DMS114 treated with DMSO at 0.1 percent for 48 hours (cell line): ENCODE measurements at regions not wholly inside any gene's neighbourhood (a gene's known extent, or its start where the extent isn't known, plus 50 kb on each side); places are given as distances from the start of the nearest gene placed in this dataset.

Experiments
- DNase-seq: peaks from one replicate; lab custom pipeline; 2025; ENCODE audit not compliant: unreplicated experiment; lab: John Stamatoyannopoulos, UW

DNA sequence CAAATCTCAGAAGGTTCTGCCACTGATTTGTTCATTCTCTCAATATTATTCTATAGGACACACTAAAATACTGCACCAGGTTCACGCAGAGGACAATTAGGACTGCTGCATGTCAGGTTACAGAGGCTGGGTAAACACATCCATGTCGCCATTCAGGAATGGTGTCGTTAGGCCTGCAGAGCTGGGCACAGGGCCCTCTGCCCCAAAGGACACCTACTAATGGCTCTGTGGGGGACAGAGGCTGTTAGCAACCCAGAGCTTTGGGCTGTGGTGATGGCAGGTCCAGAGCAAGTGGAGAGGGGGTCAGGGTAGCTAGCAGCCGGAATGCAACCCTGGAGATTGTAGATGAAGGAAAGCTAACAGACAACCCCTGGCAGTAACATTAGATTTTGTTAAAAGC lies 115.9 kb downstream of the TTC32 start:
- no peak for DNase-seq

DNA sequence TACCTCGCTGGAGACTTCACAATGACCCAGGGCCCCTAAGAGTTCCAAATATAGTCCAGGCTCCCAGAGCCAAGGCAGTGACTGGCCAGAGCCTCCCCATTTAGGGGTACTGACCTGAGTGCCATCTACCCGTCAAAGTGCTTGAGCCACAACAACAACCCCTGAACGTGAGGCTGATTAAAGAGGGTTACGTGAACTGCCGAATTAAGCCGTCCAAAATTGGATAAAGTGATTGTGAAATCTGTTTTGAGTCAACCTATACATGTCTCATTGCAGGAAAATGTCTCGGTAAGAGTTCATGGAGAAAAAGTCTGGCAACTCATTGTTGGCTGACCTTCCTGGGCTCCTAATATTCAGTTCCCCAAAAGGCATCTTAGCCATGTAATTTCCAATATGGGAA lies 116.3 kb downstream of the TTC32 start:
- no peak for DNase-seq

- no peak for DNase-seq
Measured at GRCh38 chr2:19784456-19784855, 117.3 kb downstream of the TTC32 start.

DNA sequence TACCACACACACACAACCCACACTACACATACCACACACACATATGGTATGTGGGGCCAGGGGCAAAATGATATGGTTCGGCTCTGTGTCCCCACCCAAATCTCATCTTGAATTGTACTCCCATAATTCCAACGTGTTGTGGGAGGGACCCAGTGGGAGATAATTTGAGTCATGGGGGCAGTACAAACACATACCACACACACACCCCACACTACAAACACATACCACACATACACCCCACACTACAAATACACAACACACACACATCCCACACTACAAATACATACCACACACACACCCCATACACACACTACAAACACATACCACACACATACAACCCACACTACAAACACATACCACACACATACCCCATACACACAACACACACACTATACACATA lies 117.8 kb downstream of the TTC32 start:
- DNase-seq: no peak

- no peak for DNase-seq
Measured at GRCh38 chr2:19776941-19777514, 124.8 kb downstream of the TTC32 start.

GRCh38 chr2:19775838-19776237 lies 125.9 kb downstream of the TTC32 start:
- DNase-seq: no peak

DNA sequence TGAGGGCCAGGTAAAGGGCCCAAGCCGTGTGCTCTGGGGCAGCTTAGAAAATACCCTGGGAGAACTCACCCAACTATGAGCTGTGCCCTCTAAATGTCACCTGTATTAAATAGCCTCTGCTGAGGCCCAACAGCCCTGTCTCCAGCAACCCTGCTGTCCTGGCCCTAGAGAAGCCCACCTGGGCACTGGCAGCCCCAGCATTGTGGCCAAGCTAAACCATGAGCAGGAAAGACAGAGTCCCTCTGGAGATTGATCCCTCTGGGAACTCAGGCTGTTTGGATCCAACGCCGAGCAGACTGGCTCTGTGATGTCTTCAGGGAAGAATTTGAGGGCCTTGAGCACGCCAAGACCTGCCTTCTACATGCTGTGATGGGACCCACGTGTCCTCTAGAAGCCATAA lies 126.5 kb downstream of the TTC32 start:
- no peak for DNase-seq

- no peak for DNase-seq
Measured at GRCh38 chr2:19774805-19775176, 127.0 kb downstream of the TTC32 start.

GRCh38 chr2:19772981-19773380 lies 128.8 kb downstream of the TTC32 start:
- no peak for DNase-seq

- DNase-seq: no peak
Measured at GRCh38 chr2:19769513-19769912, 132.3 kb downstream of the TTC32 start.

GRCh38 chr2:19767899-19768298 lies 133.9 kb downstream of the TTC32 start:
- DNase-seq: no peak

- DNase-seq: no peak
Measured at GRCh38 chr2:19764998-19765397, 136.8 kb downstream of the TTC32 start.

DNA sequence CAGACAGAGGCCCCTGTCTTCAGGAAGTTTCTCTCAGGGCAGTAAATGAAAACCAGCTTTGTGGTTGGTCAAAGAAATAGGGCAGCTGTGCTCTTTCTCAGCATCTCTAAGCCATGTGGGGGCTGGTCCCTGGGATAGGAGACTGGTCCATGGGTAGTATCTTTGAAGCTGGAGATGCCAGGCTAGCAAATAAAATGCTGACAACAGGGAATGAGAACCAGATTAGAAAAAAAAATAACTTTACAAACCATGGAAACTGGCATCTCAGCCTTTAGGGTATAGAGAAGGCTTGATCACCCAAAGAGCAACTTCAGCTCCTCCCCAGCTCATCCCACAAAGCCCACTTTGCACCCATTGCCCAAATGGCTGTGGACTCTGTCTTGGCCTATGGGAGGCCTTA lies 138.1 kb downstream of the TTC32 start:
- DNase-seq: no peak

GRCh38 chr2:19762959-19763605 lies 138.7 kb downstream of the TTC32 start:
- no peak for DNase-seq

DNA sequence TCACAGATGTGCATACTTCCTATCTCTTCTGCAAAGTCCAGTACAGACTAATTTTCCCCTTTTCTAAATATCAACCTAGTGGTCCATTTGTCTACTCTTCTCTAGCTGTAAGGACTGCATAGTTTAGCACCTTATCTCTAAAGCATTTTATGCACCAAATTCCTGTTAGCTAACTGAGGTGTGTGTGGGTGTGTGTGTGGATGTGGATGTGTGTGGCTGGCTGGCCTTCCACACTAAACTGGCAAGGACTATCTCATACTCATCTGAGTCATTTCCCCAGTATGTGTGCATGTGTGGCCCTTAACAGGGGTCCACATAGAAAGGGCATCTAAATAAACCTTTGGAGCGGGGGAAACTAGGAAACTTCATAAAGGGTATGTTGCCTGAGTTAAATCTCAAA lies 139.6 kb downstream of the TTC32 start:
- no peak for DNase-seq

GRCh38 chr2:19759880-19760279 lies 141.9 kb downstream of the TTC32 start:
- DNase-seq: no peak

DNA sequence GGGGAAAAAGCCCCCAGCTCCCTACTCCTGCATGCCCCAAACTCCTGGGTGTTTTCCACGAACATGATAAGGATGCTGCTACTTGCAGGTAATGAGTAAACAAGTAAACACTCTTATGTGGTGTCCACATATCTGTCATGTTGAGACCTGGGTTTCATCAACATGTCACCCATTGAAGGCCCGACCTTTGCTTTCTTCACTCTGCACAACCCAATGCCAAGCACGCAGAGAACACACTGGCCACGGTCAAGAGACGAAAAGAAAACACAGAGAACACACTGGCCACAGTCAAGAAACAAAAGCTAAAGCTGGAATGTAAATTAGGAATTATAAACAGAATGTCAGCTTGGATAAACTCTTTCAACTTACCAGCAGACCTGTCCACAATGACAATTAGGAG lies 143.1 kb downstream of the TTC32 start:
- DNase-seq: no peak

GRCh38 chr2:19757586-19757985 lies 144.2 kb downstream of the TTC32 start:
- DNase-seq: no peak

GRCh38 chr2:19754907-19755306 lies 146.9 kb downstream of the TTC32 start:
- no peak for DNase-seq

DNA sequence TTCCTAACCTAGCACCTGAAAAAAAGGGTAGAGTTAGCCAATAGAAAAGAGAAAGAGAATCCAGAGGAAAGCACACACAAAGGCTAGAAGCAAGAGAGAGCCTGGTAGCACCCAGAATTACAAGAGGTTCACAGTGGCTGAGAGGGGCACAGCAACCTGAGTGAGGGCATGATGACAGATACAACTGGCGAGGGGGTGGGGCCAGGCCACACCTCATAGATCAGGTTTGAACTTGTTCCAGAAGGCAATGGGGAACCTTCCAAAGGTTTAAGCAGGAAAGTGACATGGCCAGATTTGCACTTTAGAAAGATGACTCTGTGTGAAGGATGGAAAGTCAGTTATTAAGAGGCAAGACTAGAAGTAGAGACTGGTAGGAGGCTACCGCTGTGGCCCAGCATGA lies 148.0 kb downstream of the TTC32 start:
- DNase-seq: no peak

GRCh38 chr2:19753314-19753713 lies 148.5 kb downstream of the TTC32 start:
- DNase-seq: no peak

DNA sequence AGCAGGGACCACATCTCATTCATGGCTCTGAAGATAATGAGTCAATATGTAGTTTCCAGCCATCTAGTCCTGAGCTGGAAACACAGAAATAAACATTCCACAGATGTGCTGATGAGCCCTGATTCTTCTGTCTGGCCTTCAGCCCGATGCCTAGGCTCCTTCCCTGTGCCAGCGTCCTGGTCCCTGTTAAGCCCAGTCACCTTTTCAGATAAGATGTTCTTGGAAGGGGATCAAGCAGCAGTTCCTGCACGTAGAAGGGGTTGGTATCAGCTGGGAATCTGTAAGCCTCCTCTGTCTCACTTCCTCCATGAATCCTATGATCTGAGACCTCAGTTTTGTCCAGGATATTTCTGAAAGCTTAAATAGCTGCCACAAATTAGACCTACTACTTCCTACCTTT lies 149.3 kb downstream of the TTC32 start:
- DNase-seq: no peak

- no peak for DNase-seq
Measured at GRCh38 chr2:19751631-19752030, 150.2 kb downstream of the TTC32 start.
